ENCODE measurements at regions not wholly inside any gene's neighbourhood (a gene's known extent, or its start where the extent isn't known, plus 50 kb on each side); places are given as distances from the start of the nearest gene placed in this dataset.

DNA sequence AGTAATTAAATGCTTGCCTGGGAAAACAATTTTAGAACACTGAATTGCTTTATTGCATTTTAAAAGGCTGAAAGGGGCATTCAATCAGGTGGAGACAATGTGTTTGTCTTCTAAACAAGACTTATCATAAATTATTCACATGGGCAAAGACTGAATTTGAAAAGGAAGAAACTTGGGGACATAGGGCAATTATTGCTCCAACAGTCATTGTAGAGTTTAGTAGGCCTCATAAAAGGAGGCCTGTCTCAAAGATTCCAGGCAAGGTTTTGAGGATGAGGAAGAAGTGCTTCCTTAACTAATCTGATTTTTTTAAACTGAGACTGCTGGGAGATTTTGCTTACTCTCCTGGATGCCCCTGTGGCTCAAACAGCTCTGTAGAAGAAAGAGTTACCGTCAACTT is 174.4 kb upstream of the RPS6KA3 start:
- Mint-ChIP-seq H3K4me3 (no peak overlapping the region), H3K9me3 (peaks cover 33% of the 10 kb centered on the region), H3K4me1 (no peaks in the 10 kb centered on the region), H3K27ac (no peak overlapping the region), H3K27me3 (ENCODE audit: insufficient read depth) (peaks cover 6% of the 10 kb centered on the region), H3K36me3 (ENCODE audit: low read depth) (no peaks in the 10 kb centered on the region)
- TF ChIP-seq, protein P1, sequence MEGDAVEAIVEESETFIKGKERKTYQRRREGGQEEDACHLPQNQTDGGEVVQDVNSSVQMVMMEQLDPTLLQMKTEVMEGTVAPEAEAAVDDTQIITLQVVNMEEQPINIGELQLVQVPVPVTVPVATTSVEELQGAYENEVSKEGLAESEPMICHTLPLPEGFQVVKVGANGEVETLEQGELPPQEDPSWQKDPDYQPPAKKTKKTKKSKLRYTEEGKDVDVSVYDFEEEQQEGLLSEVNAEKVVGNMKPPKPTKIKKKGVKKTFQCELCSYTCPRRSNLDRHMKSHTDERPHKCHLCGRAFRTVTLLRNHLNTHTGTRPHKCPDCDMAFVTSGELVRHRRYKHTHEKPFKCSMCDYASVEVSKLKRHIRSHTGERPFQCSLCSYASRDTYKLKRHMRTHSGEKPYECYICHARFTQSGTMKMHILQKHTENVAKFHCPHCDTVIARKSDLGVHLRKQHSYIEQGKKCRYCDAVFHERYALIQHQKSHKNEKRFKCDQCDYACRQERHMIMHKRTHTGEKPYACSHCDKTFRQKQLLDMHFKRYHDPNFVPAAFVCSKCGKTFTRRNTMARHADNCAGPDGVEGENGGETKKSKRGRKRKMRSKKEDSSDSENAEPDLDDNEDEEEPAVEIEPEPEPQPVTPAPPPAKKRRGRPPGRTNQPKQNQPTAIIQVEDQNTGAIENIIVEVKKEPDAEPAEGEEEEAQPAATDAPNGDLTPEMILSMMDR (conservative IDR thresholded peaks at IDR 0.05) = no peak
- Histone ChIP-seq H3K4me1 (ENCODE audit: control insufficient read depth, insufficient read depth, low read length) (no peaks in the 10 kb centered on the region), H3K27me3 (ENCODE audit: control insufficient read depth, insufficient read depth, low read length, poor library complexity, severe bottlenecking) (no peaks in the 10 kb centered on the region), H3K27ac (ENCODE audit: low read depth, low read length) (no peak overlapping the region), H3K9me3 (ENCODE audit: control insufficient read depth, low read length) (no peaks in the 10 kb centered on the region), H3K9ac (ENCODE audit: extremely low read depth, low read length, poor library complexity, severe bottlenecking) (no peak overlapping the region), H3K4me3 (ENCODE audit: low read length) (no peak overlapping the region), H3K36me3 (ENCODE audit: control insufficient read depth, insufficient read depth, low read length) (no peaks in the 10 kb centered on the region)
- 100% methylated on average over 1 of the region's 1 CpG; no CpG with 5 or more reads in 1 of the 2 experiments for WGBS, 2 experiments (ENCODE audit: insufficient coverage in 1 of 2, insufficient read length in 1 of 2)
- no peak for DNase-seq

DNA sequence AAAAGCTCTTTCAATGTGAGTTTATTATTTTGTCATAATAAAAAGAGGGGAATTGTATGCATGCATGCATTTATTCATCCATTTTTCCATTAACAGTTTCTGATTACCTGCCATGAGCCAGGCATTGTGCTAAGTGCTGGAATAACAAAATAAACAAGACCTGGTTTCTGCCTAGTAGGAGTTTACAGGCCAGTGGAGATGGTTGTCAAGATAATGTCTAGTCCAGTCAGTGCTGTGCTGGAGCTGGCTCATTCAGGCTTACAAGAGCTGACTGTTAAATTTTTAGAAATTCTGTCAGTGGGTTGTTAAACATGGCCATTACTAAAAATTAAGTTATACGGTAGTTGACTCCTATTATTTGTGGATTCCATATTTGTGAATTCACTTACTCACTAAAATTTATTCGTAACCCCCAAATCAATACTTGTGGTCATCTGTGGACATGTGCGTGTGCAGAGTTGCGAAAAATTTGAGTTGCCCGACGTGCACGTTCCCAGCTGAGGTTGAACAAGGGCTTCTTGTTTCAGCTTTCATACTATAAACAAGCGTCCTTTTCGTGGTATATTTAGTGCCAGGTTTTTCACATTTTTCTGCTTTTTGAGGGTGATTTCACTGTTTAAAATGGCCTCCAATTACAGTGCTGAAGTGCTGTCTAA is 172.3 kb upstream of the RPS6KA3 start:
- Mint-ChIP-seq H3K27me3 (ENCODE audit: insufficient read depth) (peaks cover 18% of the 10 kb centered on the region), H3K9me3 (peaks cover 41% of the 10 kb centered on the region), H3K27ac (no peak overlapping the region), H3K36me3 (ENCODE audit: low read depth) (no peaks in the 10 kb centered on the region), H3K4me1 (no peaks in the 10 kb centered on the region), H3K4me3 (no peak overlapping the region)
- 95% methylated on average over 8 of the region's 9 CpGs; no CpG with 5 or more reads in 1 of the 2 experiments for WGBS, 2 experiments (ENCODE audit: insufficient coverage in 1 of 2, insufficient read length in 1 of 2)
- DNase-seq = no peak
- Histone ChIP-seq H3K9me3 (ENCODE audit: control insufficient read depth, low read length) (no peaks in the 10 kb centered on the region), H3K9ac (ENCODE audit: extremely low read depth, low read length, poor library complexity, severe bottlenecking) (no peak overlapping the region), H3K4me3 (ENCODE audit: low read length) (no peak overlapping the region), H3K36me3 (ENCODE audit: control insufficient read depth, insufficient read depth, low read length) (no peaks in the 10 kb centered on the region), H3K27ac (ENCODE audit: low read depth, low read length) (no peak overlapping the region), H3K27me3 (ENCODE audit: control insufficient read depth, insufficient read depth, low read length, poor library complexity, severe bottlenecking) (no peaks in the 10 kb centered on the region), H3K4me1 (ENCODE audit: control insufficient read depth, insufficient read depth, low read length) (no peaks in the 10 kb centered on the region)
- TF ChIP-seq, protein P1 (conservative IDR thresholded peaks at IDR 0.05) = no peak

DNA sequence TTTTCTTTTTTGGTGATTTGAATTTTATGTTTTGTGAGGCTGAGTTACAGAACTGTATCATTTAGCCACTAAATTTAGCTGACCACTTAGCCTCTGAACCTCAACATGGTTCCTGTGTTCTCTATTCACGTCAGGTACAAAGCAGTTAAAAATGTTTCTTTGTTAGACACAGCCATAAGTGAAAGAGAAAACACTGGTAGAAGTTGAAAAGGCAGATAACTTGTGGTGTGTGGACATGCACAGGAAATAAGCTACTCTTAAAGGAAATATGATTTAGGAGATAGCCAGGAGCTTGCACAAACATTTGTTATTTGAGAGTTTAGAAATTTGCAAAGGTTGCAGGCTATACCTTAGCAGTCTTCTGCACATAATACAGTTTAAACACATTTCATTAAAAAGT is 171.0 kb upstream of the RPS6KA3 start:
- Mint-ChIP-seq H3K27ac (no peak overlapping the region), H3K4me1 (no peaks in the 10 kb centered on the region), H3K27me3 (ENCODE audit: insufficient read depth) (peaks cover 20% of the 10 kb centered on the region), H3K9me3 (peaks cover 37% of the 10 kb centered on the region), H3K4me3 (no peak overlapping the region), H3K36me3 (ENCODE audit: low read depth) (no peaks in the 10 kb centered on the region)
- Histone ChIP-seq H3K27me3 (ENCODE audit: control insufficient read depth, insufficient read depth, low read length, poor library complexity, severe bottlenecking) (no peaks in the 10 kb centered on the region), H3K4me1 (ENCODE audit: control insufficient read depth, insufficient read depth, low read length) (no peaks in the 10 kb centered on the region), H3K4me3 (ENCODE audit: low read length) (no peak overlapping the region), H3K9me3 (ENCODE audit: control insufficient read depth, low read length) (no peaks in the 10 kb centered on the region), H3K36me3 (ENCODE audit: control insufficient read depth, insufficient read depth, low read length) (no peaks in the 10 kb centered on the region), H3K9ac (ENCODE audit: extremely low read depth, low read length, poor library complexity, severe bottlenecking) (no peak overlapping the region), H3K27ac (ENCODE audit: low read depth, low read length) (no peak overlapping the region)
- WGBS, 2 experiments (ENCODE audit: insufficient coverage in 1 of 2, insufficient read length in 1 of 2) = 87 to 100% methylated on average over 1 of the region's 1 CpG
- TF ChIP-seq, protein P1 (conservative IDR thresholded peaks at IDR 0.05) = no peak
- DNase-seq = no peak
